GM12878 (cell line): ENCODE measurements at regions not wholly inside any gene's neighbourhood (a gene's known extent, or its start where the extent isn't known, plus 50 kb on each side); places are given as distances from the start of the nearest gene placed in this dataset.

ENCODE experiments used
- PML ChIP-seq: IDR thresholded peaks from 2 replicates; pipeline ENCODE4 v1.6.1; 2012; ENCODE audit warnings: low read length, inconsistent platforms
- TF ChIP-seq, protein P1 (sequence below): fragments of 450-650 bp; IDR thresholded peaks from 2 replicates; pipeline ENCODE4 v1.6.1; 2017; ENCODE audit warnings: mild to moderate bottlenecking, moderate library complexity

DNA sequence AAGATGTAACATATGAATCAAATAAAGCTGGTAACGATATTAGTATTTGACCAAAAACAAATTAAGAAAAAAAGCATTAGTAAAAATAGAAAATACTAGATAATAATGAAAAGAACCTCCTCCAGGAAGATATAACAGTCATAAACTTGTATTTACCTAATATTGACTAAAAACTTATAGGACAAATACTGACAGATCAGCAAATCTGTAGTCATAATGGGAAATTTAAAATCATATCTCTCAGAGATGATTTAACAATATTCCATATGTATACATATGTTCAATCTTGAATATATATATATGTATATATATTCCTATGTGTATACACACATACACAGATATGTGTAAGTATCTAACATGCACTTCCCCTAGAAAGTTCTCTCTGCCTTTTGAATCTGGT, 52.0 kb upstream of the FGGY start (continued):
- TF ChIP-seq, protein P1, sequence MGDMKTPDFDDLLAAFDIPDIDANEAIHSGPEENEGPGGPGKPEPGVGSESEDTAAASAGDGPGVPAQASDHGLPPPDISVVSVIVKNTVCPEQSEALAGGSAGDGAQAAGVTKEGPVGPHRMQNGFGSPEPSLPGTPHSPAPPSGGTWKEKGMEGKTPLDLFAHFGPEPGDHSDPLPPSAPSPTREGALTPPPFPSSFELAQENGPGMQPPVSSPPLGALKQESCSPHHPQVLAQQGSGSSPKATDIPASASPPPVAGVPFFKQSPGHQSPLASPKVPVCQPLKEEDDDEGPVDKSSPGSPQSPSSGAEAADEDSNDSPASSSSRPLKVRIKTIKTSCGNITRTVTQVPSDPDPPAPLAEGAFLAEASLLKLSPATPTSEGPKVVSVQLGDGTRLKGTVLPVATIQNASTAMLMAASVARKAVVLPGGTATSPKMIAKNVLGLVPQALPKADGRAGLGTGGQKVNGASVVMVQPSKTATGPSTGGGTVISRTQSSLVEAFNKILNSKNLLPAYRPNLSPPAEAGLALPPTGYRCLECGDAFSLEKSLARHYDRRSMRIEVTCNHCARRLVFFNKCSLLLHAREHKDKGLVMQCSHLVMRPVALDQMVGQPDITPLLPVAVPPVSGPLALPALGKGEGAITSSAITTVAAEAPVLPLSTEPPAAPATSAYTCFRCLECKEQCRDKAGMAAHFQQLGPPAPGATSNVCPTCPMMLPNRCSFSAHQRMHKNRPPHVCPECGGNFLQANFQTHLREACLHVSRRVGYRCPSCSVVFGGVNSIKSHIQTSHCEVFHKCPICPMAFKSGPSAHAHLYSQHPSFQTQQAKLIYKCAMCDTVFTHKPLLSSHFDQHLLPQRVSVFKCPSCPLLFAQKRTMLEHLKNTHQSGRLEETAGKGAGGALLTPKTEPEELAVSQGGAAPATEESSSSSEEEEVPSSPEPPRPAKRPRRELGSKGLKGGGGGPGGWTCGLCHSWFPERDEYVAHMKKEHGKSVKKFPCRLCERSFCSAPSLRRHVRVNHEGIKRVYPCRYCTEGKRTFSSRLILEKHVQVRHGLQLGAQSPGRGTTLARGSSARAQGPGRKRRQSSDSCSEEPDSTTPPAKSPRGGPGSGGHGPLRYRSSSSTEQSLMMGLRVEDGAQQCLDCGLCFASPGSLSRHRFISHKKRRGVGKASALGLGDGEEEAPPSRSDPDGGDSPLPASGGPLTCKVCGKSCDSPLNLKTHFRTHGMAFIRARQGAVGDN: no peak
- TF ChIP-seq PML: no peak
